HCT116 (cell line): ENCODE measurements at regions not wholly inside any gene's neighbourhood (a gene's known extent, or its start where the extent isn't known, plus 50 kb on each side); places are given as distances from the start of the nearest gene placed in this dataset.

Experiments used
- ATAC-seq: fragments of 200-7000 bp; cut with Tn5 transposase; 2 replicates; pipeline ENCODE4 v1.9.1; 2020; ENCODE audit warnings: mild to moderate bottlenecking, moderate library complexity
- BruUV-seq: library from RNA; stranded (reverse); fragments of 400-500 nt; replicated peaks from 2 replicates; lab custom pipeline; 2021; lab: Mats Ljungman, UMichigan
- CTCF ChIA-PET: fragments of 300-600 bp; sonication (Branson Sonifier 250); formaldehyde crosslinking; loops from one replicate; lab custom pipeline; 2021; ENCODE audit warnings: antibody characterized with exemption; lab: Charles Lee
- POLR2A ChIA-PET: fragments of 300-600, 350-600 bp; sonication (Branson Sonifier 250); formaldehyde crosslinking; loops from one replicate; lab custom pipeline; 2021; ENCODE audit warnings: antibody characterized with exemption; lab: Charles Lee
- RAD21 ChIA-PET, 2 experiments: fragments of 300-600 bp; sonication (Branson Sonifier 250); formaldehyde crosslinking; loops; one replicate each; lab custom pipeline; 2023; ENCODE audit warnings: low total read pairs in 2 of 2; ENCODE audit not compliant: uncharacterized antibody in 2 of 2, unreplicated experiment in 2 of 2, low non-redundant PET in 1 of 2; lab: Charles Lee
- DNase-seq: peaks from one replicate; pipeline ENCODE4 v3.0.0-alpha.2; 2010; ENCODE audit warnings: low read depth, low spot score
- H2AFZ ChIP-seq: fragments of 200-600 bp; shearing (Covaris generic), sonication (generic); 2 replicates; pipeline ENCODE4 v1.6.1; 2017; ENCODE audit warnings: low read depth, mixed run types, mixed read lengths, antibody characterized with exemption, low read length; ENCODE audit not compliant: poor library complexity, severe bottlenecking
- H3K27ac ChIP-seq: 2 replicates; pipeline ENCODE4 v1.5.1; 2012; ENCODE audit warnings: low read depth, low read length
- H3K27me3 ChIP-seq: fragments of 200-600 bp; sonication (generic); 2 replicates; pipeline ENCODE4 v1.6.1; 2016; ENCODE audit warnings: mixed run types, low read length, mixed read lengths; ENCODE audit not compliant: insufficient read depth
- H3K36me3 ChIP-seq, 2 experiments: fragments of 200-500 bp in 1 of 2; fragments of 200-600 bp in 1 of 2; sonication (Bioruptor generic) in 1 of 2; sonication (generic) in 1 of 2; 2 replicates each; pipeline versions ENCODE4 v1.5.1 to v1.6.1; 2014 to 2016; ENCODE audit warnings: low read length in 2 of 2, inconsistent platforms in 1 of 2, mixed read lengths in 1 of 2, mixed run types in 1 of 2; ENCODE audit not compliant: insufficient read depth in 2 of 2, control insufficient read depth in 1 of 2
- H3K4me1 ChIP-seq, 2 experiments: fragments of 200-600 bp in 1 of 2; sonication (generic) in 1 of 2; 2 replicates each; pipeline versions ENCODE4 v1.5.1 to v1.6.1; 2012 to 2017; ENCODE audit warnings: low read length in 2 of 2, inconsistent platforms in 1 of 2, mild to moderate bottlenecking in 1 of 2, mixed read lengths in 1 of 2, mixed run types in 1 of 2, moderate library complexity in 1 of 2; ENCODE audit not compliant: insufficient read depth in 2 of 2, control insufficient read depth in 1 of 2
- H3K4me2 ChIP-seq: fragments of 200-600 bp; sonication (generic); 2 replicates; pipeline ENCODE4 v1.6.1; 2017; ENCODE audit warnings: mixed run types, low read length, mixed read lengths
- H3K4me3 ChIP-seq, 2 experiments: fragments of 200-600 bp in 1 of 2; sonication (generic) in 1 of 2; replicated peaks in 1 of 2; 2 replicates each; pipeline ENCODE4 v1.5.1; 2011 to 2016; ENCODE audit warnings: low read length in 2 of 2, control low read depth in 1 of 2, low read depth in 1 of 2, mild to moderate bottlenecking in 1 of 2, mixed read lengths in 1 of 2, mixed run types in 1 of 2
- H3K79me2 ChIP-seq: fragments of 200-600 bp; sonication (generic); 2 replicates; pipeline ENCODE4 v1.6.1; 2017; ENCODE audit warnings: mild to moderate bottlenecking, mixed run types, low read length, moderate library complexity, mixed read lengths; ENCODE audit not compliant: insufficient read depth
- H3K9ac ChIP-seq: fragments of 200-600 bp; sonication (generic); 2 replicates; pipeline ENCODE4 v1.6.1; 2016; ENCODE audit warnings: low read length, mixed read lengths
- H3K9me2 ChIP-seq: fragments of 200-600 bp; sonication (generic), shearing (Covaris generic); 2 replicates; pipeline ENCODE4 v1.6.1; 2017; ENCODE audit warnings: mixed run types, mild to moderate bottlenecking, moderate library complexity; ENCODE audit not compliant: insufficient read depth
- H3K9me3 ChIP-seq, 2 experiments: fragments of 200-500 bp in 1 of 2; fragments of 200-600 bp in 1 of 2; sonication (Bioruptor generic) in 1 of 2; sonication (generic) in 1 of 2; 2 replicates each; pipeline ENCODE4 v1.6.1; 2014 to 2017; ENCODE audit warnings: low read length in 2 of 2, mixed read lengths in 2 of 2, inconsistent platforms in 1 of 2, low read depth in 1 of 2, mild to moderate bottlenecking in 1 of 2, mixed run types in 1 of 2, moderate library complexity in 1 of 2; ENCODE audit not compliant: control insufficient read depth in 1 of 2, insufficient read depth in 1 of 2
- H4K20me1 ChIP-seq: fragments of 200-600 bp; sonication (generic), shearing (Covaris generic); 2 replicates; pipeline ENCODE4 v1.6.1; 2017; ENCODE audit warnings: mixed run types, mild to moderate bottlenecking, moderate library complexity; ENCODE audit not compliant: insufficient read depth
- CBX3 ChIP-seq: IDR thresholded peaks from 2 replicates; pipeline ENCODE4 v1.6.1; 2012; ENCODE audit warnings: low read depth
- EGR1 ChIP-seq: IDR thresholded peaks from 2 replicates; pipeline ENCODE4 v1.6.1; 2012; ENCODE audit warnings: low read depth
- ELF1 ChIP-seq: IDR thresholded peaks from 2 replicates; pipeline ENCODE4 v1.6.1; 2012; ENCODE audit warnings: low read depth, borderline replicate concordance
- EZH2 ChIP-seq: fragments of 200-600 bp; sonication (generic); IDR thresholded peaks from 2 replicates; pipeline ENCODE4 v1.6.1; 2017; ENCODE audit warnings: antibody characterized with exemption, mixed run types
- YY1 ChIP-seq: IDR thresholded peaks from 2 replicates; pipeline ENCODE4 v1.6.1; 2011; ENCODE audit warnings: low read length, low read depth, moderate library complexity, mild to moderate bottlenecking; ENCODE audit not compliant: insufficient replicate concordance; ENCODE audit errors: extremely low read depth
- intact Hi-C: fragments of 100-400 bp; cut with micrococcal nuclease; formaldehyde crosslinking; loops from 2 replicates; pipeline ENCODE4 v1.10.0; 2022
- TF ChIP-seq, protein P1 (sequence below): IDR thresholded peaks from 2 replicates; pipeline ENCODE4 v1.6.1; 2012; ENCODE audit warnings: low read depth
- TF ChIP-seq, protein P2 (sequence below), 3 experiments: fragments of 200-600 bp in 1 of 3; sonication (generic) in 1 of 3; IDR thresholded peaks in 2 of 3; conservative IDR thresholded peaks in 1 of 3; 2 replicates each; pipeline ENCODE4 v1.5.1; 2012 to 2017; ENCODE audit warnings: low read depth in 2 of 3, low read length in 2 of 3, antibody characterized with exemption in 1 of 3, borderline replicate concordance in 1 of 3, control low read depth in 1 of 3, mild to moderate bottlenecking in 1 of 3, mixed read lengths in 1 of 3, mixed run types in 1 of 3, moderate library complexity in 1 of 3; ENCODE audit not compliant: insufficient read depth in 1 of 3

DNA sequence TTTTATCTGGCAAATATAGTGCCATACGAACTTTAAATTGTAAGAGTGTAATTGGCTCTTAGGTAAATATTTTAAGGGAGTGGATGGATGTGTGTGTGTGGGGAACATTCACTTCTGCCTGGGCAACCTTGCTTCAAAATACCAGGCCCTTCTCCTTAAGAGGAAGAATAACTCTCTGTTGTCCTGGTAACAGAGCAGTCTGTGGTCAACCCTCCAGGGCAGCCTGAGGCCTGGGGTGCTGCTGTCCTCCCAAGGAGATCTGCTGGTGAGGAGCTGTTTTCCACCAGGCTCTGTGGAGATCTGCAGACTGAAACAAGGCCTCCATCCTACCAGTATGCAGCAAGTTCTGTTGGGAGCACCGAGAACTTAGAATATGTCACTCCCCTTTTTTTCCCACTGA, 325.2 kb downstream of the PSAT1 start:
- Histone ChIP-seq H3K9ac (no peak overlapping the region), H4K20me1 (no peaks in the 10 kb centered on the region), H3K4me3 (no peak overlapping the region), H3K9me2 (no peaks in the 10 kb centered on the region), H3K4me1 (no peaks in the 10 kb centered on the region), H3K36me3 (no peaks in the 10 kb centered on the region), H3K27me3 (no peaks in the 10 kb centered on the region), H3K9me3 (no peaks in the 10 kb centered on the region), H3K27ac (no peak overlapping the region), H2AFZ (no peak overlapping the region), H3K79me2 (no peaks in the 10 kb centered on the region), H3K4me2 (no peak overlapping the region)
- no TSS peak for BruUV-seq
- TF ChIP-seq EGR1 = no peak
- TF ChIP-seq EZH2 = no peak
- TF ChIP-seq ELF1 = no peak
- TF ChIP-seq, protein P1, sequence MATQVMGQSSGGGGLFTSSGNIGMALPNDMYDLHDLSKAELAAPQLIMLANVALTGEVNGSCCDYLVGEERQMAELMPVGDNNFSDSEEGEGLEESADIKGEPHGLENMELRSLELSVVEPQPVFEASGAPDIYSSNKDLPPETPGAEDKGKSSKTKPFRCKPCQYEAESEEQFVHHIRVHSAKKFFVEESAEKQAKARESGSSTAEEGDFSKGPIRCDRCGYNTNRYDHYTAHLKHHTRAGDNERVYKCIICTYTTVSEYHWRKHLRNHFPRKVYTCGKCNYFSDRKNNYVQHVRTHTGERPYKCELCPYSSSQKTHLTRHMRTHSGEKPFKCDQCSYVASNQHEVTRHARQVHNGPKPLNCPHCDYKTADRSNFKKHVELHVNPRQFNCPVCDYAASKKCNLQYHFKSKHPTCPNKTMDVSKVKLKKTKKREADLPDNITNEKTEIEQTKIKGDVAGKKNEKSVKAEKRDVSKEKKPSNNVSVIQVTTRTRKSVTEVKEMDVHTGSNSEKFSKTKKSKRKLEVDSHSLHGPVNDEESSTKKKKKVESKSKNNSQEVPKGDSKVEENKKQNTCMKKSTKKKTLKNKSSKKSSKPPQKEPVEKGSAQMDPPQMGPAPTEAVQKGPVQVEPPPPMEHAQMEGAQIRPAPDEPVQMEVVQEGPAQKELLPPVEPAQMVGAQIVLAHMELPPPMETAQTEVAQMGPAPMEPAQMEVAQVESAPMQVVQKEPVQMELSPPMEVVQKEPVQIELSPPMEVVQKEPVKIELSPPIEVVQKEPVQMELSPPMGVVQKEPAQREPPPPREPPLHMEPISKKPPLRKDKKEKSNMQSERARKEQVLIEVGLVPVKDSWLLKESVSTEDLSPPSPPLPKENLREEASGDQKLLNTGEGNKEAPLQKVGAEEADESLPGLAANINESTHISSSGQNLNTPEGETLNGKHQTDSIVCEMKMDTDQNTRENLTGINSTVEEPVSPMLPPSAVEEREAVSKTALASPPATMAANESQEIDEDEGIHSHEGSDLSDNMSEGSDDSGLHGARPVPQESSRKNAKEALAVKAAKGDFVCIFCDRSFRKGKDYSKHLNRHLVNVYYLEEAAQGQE = no peak
- TF ChIP-seq CBX3 = no peak
- TF ChIP-seq YY1 = no peak
- TF ChIP-seq, protein P2, sequence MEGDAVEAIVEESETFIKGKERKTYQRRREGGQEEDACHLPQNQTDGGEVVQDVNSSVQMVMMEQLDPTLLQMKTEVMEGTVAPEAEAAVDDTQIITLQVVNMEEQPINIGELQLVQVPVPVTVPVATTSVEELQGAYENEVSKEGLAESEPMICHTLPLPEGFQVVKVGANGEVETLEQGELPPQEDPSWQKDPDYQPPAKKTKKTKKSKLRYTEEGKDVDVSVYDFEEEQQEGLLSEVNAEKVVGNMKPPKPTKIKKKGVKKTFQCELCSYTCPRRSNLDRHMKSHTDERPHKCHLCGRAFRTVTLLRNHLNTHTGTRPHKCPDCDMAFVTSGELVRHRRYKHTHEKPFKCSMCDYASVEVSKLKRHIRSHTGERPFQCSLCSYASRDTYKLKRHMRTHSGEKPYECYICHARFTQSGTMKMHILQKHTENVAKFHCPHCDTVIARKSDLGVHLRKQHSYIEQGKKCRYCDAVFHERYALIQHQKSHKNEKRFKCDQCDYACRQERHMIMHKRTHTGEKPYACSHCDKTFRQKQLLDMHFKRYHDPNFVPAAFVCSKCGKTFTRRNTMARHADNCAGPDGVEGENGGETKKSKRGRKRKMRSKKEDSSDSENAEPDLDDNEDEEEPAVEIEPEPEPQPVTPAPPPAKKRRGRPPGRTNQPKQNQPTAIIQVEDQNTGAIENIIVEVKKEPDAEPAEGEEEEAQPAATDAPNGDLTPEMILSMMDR (IDR thresholded peaks at IDR 0.05 in 2 of 3, conservative IDR thresholded peaks at IDR 0.05 in 1 of 3; ENCODE audit: borderline replicate concordance in 1 of 3, insufficient read depth in 1 of 3, low read depth in 2 of 3, low read length in 2 of 3) = no peak
- ATAC-seq = no peak
- intact Hi-C loops = no loop called here
- ChIA-PET POLR2A (no interaction called here), RAD21 (no interaction called here), CTCF (no interaction called here)
- DNase-seq = no peak
